ENCODE measurements at regions not wholly inside any gene's neighbourhood (a gene's known extent, or its start where the extent isn't known, plus 50 kb on each side); places are given as distances from the start of the nearest gene placed in this dataset.

GRCh38 chr6:25038300-25038699, 102.5 kb upstream of the RIPOR2 start:
- DNase-seq (ENCODE audit: low read depth): no peak

- no peak for DNase-seq (ENCODE audit: low read depth)
Measured at GRCh38 chr6:25038999-25039398, 103.2 kb upstream of the RIPOR2 start.

- no peak for DNase-seq (ENCODE audit: low read depth)
Measured at GRCh38 chr6:25041485-25042035, 105.8 kb upstream of the RIPOR2 start.

GRCh38 chr6:25042036-25042521, 106.3 kb upstream of the RIPOR2 start:
- DNase-seq (ENCODE audit: low read depth): no peak

GRCh38 chr6:25042536-25042935, 106.8 kb upstream of the RIPOR2 start:
- DNase-seq (ENCODE audit: low read depth): no peak

- no peak for DNase-seq (ENCODE audit: low read depth)
Measured at GRCh38 chr6:25042984-25043725, 107.4 kb upstream of the RIPOR2 start.

GRCh38 chr6:25043892-25044291, 108.1 kb upstream of the RIPOR2 start:
- DNase-seq (ENCODE audit: low read depth): no peak

- no peak for DNase-seq (ENCODE audit: low read depth)
Measured at GRCh38 chr6:25046942-25047341, 111.2 kb upstream of the RIPOR2 start.

GRCh38 chr6:25050356-25050755, 114.6 kb upstream of the RIPOR2 start:
- DNase-seq (ENCODE audit: low read depth): no peak

GRCh38 chr6:25051083-25051482, 115.3 kb upstream of the RIPOR2 start:
- no peak for DNase-seq (ENCODE audit: low read depth)

- no peak for DNase-seq (ENCODE audit: low read depth)
Measured at GRCh38 chr6:25052181-25052580, 116.4 kb upstream of the RIPOR2 start.

- DNase-seq (ENCODE audit: low read depth): no peak
Measured at GRCh38 chr6:25053875-25054371, 118.2 kb upstream of the RIPOR2 start.

- DNase-seq (ENCODE audit: low read depth): no peak
Measured at GRCh38 chr6:25054469-25054868, 118.7 kb upstream of the RIPOR2 start.

GRCh38 chr6:25056130-25056529, 120.4 kb upstream of the RIPOR2 start:
- no peak for DNase-seq (ENCODE audit: low read depth)

GRCh38 chr6:25057111-25057905, 121.5 kb upstream of the RIPOR2 start:
- no peak for DNase-seq (ENCODE audit: low read depth)

- DNase-seq (ENCODE audit: low read depth): no peak
Measured at GRCh38 chr6:25058441-25058840, 122.7 kb upstream of the RIPOR2 start.

GRCh38 chr6:25058941-25059340, 123.2 kb upstream of the RIPOR2 start:
- DNase-seq (ENCODE audit: low read depth): no peak

GRCh38 chr6:25060522-25060921, 124.8 kb upstream of the RIPOR2 start:
- DNase-seq (ENCODE audit: low read depth): no peak

- no peak for DNase-seq (ENCODE audit: low read depth)
Measured at GRCh38 chr6:25061289-25061936, 125.7 kb upstream of the RIPOR2 start.

GRCh38 chr6:25062070-25062811, 126.5 kb upstream of the RIPOR2 start:
- no peak for DNase-seq (ENCODE audit: low read depth)

- no peak for DNase-seq (ENCODE audit: low read depth)
Measured at GRCh38 chr6:25064006-25064405, 128.2 kb upstream of the RIPOR2 start.

- no peak for DNase-seq (ENCODE audit: low read depth)
Measured at GRCh38 chr6:25065666-25066065, 129.9 kb upstream of the RIPOR2 start.
